HL-60 (cell line): ENCODE measurements at regions not wholly inside any gene's neighbourhood (a gene's known extent, or its start where the extent isn't known, plus 50 kb on each side); places are given as distances from the start of the nearest gene placed in this dataset.

Experiments used
- DNase-seq, 2 experiments: peaks; one replicate each; pipeline ENCODE4 v3.0.0-alpha.2; 2010 to 2020; ENCODE audit warnings: low read depth in 1 of 2, low spot score in 1 of 2
- H3K27ac ChIP-seq: fragments of 250-450 bp; sonication (Bioruptor Pico); replicated peaks from 2 replicates; pipeline ENCODE4 v1.5.1; 2020; ENCODE audit warnings: mild to moderate bottlenecking, moderate library complexity
- H3K27me3 ChIP-seq: fragments of 250-450 bp; sonication (Bioruptor Pico); 2 replicates; pipeline ENCODE4 v1.5.1; 2021; ENCODE audit warnings: mild to moderate bottlenecking, moderate library complexity; ENCODE audit not compliant: insufficient read depth, poor library complexity, severe bottlenecking
- H3K4me3 ChIP-seq: replicated peaks from 2 replicates; pipeline ENCODE4 v1.5.1; 2011; ENCODE audit warnings: mild to moderate bottlenecking, control low read depth, low read length; ENCODE audit not compliant: insufficient read depth
- GABPA ChIP-seq: IDR thresholded peaks from 2 replicates; pipeline ENCODE4 v1.6.1; 2012; ENCODE audit warnings: low read depth
- POLR2AphosphoS5 ChIP-seq: IDR thresholded peaks from 2 replicates; pipeline ENCODE4 v1.6.1; 2012; ENCODE audit warnings: low read depth
- SPI1 ChIP-seq: IDR thresholded peaks from 2 replicates; pipeline ENCODE4 v1.6.1; 2012; ENCODE audit warnings: low read depth, mild to moderate bottlenecking, borderline replicate concordance
- TF ChIP-seq, protein P1 (sequence below): IDR thresholded peaks from one replicate; pipeline ENCODE4 v1.5.1; 2011; ENCODE audit warnings: low read length, control low read depth, inconsistent platforms; ENCODE audit not compliant: insufficient read depth
- TF ChIP-seq, protein P2 (sequence below): IDR thresholded peaks from 2 replicates; pipeline ENCODE4 v1.6.1; 2012; ENCODE audit warnings: low read depth; ENCODE audit not compliant: insufficient replicate concordance

DNA sequence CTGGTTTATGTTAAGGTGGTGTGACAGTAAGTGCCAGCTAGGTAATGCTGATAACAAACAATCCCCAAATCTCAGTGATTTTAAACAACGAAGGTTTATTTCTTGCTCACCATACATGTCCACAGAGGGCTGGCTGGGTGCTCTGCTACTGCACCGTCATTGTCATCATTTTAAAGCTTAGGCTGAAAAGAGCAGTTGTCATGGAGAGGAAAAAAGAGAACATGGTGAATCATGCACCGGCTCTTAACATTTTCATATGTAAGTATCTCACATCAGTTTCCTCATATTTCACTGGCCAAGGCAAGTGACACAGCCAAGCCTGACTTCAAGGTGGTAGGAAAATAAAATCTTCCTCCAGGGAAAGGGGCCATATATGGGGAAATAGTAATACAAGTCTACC, 746.9 kb downstream of the SORCS3 start:
- TF ChIP-seq SPI1 (no peak), GABPA (no peak), POLR2AphosphoS5 (no peak)
- DNase-seq = no peak
- H3K27me3 ChIP-seq = no peaks in the 10 kb centered on the region

DNA sequence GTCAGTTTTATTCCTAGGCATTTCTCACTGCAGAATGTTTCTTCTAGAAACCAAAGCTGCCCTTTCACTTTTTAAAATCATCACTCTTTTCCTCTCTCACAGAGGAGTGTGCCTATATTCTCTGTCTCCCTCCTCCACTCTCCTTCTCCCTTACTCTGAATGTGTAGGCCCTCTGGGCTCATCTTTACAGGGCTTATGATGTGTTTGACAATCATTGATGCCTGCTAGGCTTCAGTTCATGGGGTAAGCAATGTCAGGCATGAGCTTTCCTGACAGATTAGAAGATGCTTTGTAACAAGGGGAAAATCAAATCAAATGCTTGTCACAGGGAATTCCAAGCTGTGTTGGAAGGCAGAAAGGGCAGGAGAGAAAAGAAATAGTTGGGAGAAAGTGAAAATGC, 742.9 kb downstream of the SORCS3 start:
- no peak overlapping the region for H3K27ac ChIP-seq
- no peak for DNase-seq
- H3K4me3 ChIP-seq = no peak overlapping the region
- TF ChIP-seq, protein P1, sequence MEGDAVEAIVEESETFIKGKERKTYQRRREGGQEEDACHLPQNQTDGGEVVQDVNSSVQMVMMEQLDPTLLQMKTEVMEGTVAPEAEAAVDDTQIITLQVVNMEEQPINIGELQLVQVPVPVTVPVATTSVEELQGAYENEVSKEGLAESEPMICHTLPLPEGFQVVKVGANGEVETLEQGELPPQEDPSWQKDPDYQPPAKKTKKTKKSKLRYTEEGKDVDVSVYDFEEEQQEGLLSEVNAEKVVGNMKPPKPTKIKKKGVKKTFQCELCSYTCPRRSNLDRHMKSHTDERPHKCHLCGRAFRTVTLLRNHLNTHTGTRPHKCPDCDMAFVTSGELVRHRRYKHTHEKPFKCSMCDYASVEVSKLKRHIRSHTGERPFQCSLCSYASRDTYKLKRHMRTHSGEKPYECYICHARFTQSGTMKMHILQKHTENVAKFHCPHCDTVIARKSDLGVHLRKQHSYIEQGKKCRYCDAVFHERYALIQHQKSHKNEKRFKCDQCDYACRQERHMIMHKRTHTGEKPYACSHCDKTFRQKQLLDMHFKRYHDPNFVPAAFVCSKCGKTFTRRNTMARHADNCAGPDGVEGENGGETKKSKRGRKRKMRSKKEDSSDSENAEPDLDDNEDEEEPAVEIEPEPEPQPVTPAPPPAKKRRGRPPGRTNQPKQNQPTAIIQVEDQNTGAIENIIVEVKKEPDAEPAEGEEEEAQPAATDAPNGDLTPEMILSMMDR = no peak
- TF ChIP-seq, protein P2, sequence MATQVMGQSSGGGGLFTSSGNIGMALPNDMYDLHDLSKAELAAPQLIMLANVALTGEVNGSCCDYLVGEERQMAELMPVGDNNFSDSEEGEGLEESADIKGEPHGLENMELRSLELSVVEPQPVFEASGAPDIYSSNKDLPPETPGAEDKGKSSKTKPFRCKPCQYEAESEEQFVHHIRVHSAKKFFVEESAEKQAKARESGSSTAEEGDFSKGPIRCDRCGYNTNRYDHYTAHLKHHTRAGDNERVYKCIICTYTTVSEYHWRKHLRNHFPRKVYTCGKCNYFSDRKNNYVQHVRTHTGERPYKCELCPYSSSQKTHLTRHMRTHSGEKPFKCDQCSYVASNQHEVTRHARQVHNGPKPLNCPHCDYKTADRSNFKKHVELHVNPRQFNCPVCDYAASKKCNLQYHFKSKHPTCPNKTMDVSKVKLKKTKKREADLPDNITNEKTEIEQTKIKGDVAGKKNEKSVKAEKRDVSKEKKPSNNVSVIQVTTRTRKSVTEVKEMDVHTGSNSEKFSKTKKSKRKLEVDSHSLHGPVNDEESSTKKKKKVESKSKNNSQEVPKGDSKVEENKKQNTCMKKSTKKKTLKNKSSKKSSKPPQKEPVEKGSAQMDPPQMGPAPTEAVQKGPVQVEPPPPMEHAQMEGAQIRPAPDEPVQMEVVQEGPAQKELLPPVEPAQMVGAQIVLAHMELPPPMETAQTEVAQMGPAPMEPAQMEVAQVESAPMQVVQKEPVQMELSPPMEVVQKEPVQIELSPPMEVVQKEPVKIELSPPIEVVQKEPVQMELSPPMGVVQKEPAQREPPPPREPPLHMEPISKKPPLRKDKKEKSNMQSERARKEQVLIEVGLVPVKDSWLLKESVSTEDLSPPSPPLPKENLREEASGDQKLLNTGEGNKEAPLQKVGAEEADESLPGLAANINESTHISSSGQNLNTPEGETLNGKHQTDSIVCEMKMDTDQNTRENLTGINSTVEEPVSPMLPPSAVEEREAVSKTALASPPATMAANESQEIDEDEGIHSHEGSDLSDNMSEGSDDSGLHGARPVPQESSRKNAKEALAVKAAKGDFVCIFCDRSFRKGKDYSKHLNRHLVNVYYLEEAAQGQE = no peak
- TF ChIP-seq GABPA (no peak), SPI1 (no peak), POLR2AphosphoS5 (no peak)
- no peaks in the 10 kb centered on the region for H3K27me3 ChIP-seq

More for the DNA sequence above, 746.9 kb downstream of the SORCS3 start:
- no peak overlapping the region for H3K4me3 ChIP-seq
- no peak overlapping the region for H3K27ac ChIP-seq

DNA sequence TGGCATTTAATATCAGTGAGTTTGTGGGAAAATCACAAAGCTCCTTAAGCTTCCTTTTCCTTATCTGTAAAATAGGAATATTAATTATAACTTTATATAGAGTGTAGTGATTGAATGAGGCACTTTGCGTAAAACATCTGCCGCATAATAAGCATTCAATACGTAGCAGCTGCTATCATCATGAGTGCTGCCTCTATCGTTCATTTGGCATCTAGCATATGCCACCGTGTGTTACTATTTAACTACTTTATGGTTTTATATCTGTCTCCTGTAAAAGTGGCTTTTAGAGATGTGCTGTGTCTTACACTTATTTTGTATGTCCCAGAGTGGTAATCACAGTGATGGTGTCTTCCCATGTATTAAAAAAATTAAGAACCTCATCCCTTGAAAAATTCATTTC, 729.6 kb downstream of the SORCS3 start:
- Histone ChIP-seq H3K27me3 (no peaks in the 10 kb centered on the region), H3K27ac (no peak overlapping the region), H3K4me3 (no peak overlapping the region)
- TF ChIP-seq SPI1 = no peak
- TF ChIP-seq GABPA = no peak
- TF ChIP-seq, protein P2 = no peak
- TF ChIP-seq, protein P1 = no peak
- TF ChIP-seq POLR2AphosphoS5 = no peak
- DNase-seq = no peak

DNA sequence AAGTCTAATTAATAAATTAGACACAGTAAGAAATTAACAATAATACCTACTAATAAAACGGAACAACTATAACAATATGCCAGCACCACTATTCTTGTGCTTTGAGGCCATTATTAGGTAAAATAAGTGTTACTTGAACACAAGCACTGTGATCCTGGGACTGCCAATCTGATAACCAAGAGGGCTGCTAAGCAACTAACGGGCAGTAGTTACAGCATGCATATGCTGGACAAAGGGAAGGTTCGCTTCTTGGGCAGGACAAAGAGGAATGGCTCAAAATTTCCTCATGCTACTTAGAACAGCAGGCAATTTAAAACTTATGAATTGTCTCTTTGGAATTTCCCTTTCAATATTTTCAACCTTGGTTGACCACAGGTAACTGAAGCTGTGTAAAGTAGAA, 718.6 kb downstream of the SORCS3 start:
- no peak overlapping the region for H3K27ac ChIP-seq
- no peak for TF ChIP-seq SPI1
- no peak for TF ChIP-seq POLR2AphosphoS5
- no peak for TF ChIP-seq GABPA
- TF ChIP-seq, protein P1 = no peak
- TF ChIP-seq, protein P2 = no peak
- DNase-seq = no peak
- H3K4me3 ChIP-seq = no peak overlapping the region
- H3K27me3 ChIP-seq = no peaks in the 10 kb centered on the region
